ENCODE measurements at regions not wholly inside any gene's neighbourhood (a gene's known extent, or its start where the extent isn't known, plus 50 kb on each side); places are given as distances from the start of the nearest gene placed in this dataset.
"Not testable (repeated sequence)": the region's sequence is repeated elsewhere in the genome, so short reads cannot be mapped to it uniquely, and the experiment has no call there.

DNA sequence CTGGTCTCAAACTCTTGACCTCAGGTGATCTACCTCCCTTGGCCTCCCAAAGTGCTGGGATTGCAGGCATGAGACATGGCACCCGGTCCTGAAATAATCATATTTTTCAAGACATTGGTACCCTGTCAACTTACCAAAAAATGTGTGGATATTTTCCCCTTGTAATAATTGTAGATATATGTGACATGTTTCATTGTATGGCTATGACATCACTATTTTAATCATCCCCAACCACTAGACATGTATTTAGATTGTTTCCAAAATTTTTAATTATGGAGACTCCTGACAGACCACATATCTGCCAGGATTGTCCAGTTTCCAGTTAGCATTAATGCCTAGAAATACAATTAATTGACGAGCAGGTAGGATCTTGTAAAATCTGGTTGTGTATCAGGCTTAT is 96.7 kb upstream of the NEGR1 start:
- no peaks in the 10 kb centered on the region for H3K36me3 Mint-ChIP-seq (ENCODE audit: unreplicated experiment)
- H3K4me1 Mint-ChIP-seq (ENCODE audit: low read depth, unreplicated experiment) = no peaks in the 10 kb centered on the region
- no peaks in the 10 kb centered on the region for H3K27me3 Mint-ChIP-seq (ENCODE audit: unreplicated experiment)
- H3K27ac Mint-ChIP-seq (ENCODE audit: unreplicated experiment) = no peak overlapping the region
- no peak for DNase-seq
- peaks cover 1% of the 10 kb centered on the region for H3K9me3 Mint-ChIP-seq (ENCODE audit: unreplicated experiment)
- TF ChIP-seq, protein P1, sequence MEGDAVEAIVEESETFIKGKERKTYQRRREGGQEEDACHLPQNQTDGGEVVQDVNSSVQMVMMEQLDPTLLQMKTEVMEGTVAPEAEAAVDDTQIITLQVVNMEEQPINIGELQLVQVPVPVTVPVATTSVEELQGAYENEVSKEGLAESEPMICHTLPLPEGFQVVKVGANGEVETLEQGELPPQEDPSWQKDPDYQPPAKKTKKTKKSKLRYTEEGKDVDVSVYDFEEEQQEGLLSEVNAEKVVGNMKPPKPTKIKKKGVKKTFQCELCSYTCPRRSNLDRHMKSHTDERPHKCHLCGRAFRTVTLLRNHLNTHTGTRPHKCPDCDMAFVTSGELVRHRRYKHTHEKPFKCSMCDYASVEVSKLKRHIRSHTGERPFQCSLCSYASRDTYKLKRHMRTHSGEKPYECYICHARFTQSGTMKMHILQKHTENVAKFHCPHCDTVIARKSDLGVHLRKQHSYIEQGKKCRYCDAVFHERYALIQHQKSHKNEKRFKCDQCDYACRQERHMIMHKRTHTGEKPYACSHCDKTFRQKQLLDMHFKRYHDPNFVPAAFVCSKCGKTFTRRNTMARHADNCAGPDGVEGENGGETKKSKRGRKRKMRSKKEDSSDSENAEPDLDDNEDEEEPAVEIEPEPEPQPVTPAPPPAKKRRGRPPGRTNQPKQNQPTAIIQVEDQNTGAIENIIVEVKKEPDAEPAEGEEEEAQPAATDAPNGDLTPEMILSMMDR (IDR thresholded peaks at IDR 0.05; ENCODE audit: partially characterized antibody, unreplicated experiment) = no peak
- no peak overlapping the region for H3K4me3 Mint-ChIP-seq (ENCODE audit: unreplicated experiment)

DNA sequence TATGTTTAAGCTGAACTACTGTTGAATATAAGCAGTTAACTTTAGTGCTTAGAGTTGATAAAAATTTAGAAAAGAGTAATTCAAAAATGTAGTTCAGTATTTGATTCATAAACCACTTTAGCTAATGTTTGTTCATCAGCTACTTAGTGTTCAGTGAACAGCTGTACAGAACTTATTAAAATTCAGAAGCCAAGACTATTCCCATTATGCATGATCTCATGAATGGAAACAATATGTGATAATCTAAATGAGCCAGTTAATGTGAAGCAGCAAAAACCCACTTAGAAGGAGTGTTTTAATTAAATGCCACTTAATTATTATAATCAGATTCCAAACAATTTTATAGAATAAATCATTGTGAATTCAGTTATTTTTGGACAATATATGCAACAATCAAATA is 92.9 kb upstream of the NEGR1 start:
- no peak overlapping the region for H3K4me3 Mint-ChIP-seq (ENCODE audit: unreplicated experiment)
- H3K9me3 Mint-ChIP-seq (ENCODE audit: unreplicated experiment) = peaks cover 2% of the 10 kb centered on the region
- DNase-seq = no peak
- no peaks in the 10 kb centered on the region for H3K4me1 Mint-ChIP-seq (ENCODE audit: low read depth, unreplicated experiment)
- H3K27me3 Mint-ChIP-seq (ENCODE audit: unreplicated experiment) = peaks cover 2% of the 10 kb centered on the region
- TF ChIP-seq, protein P1 (IDR thresholded peaks at IDR 0.05; ENCODE audit: partially characterized antibody, unreplicated experiment) = no peak
- no peak overlapping the region for H3K27ac Mint-ChIP-seq (ENCODE audit: unreplicated experiment)
- no peaks in the 10 kb centered on the region for H3K36me3 Mint-ChIP-seq (ENCODE audit: unreplicated experiment)

DNA sequence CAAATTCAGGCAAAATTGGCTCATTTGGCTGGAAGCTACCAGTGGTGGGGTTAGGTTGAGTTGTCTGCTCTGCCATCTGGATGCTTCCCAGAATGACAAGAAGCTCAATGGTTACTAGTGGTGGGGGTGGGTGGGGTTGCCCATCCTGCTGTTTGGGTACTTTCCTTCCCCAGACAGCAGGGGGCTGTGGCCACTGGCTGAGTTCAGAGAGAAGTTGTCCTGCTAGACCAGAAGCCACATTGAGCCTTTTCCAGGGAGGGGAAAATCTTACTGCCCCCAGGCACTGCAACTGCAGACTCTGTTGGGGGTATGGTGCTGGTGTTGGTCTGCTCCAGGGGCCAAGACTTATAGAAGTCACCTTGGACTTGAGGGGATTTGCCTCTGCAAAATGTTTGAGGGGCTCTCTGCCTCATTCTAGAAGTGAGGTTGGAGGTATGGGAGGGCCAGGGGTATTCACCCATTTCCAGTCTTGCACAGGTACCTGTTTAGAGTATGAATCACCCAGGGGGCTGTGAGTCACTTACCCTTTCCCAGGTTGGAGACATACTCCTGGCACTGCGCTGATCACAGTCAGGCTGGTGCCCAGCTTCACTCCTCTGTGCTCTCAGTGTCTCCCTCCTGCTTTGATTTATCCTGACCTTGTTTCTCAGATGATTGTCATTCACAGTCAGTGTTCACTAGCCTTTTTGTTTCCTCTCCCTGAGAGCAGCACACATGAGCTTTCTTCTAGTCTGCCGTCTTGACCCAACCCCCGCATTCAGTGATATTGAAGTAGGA is 89.1 kb upstream of the NEGR1 start:
- TF ChIP-seq, protein P1 (IDR thresholded peaks at IDR 0.05; ENCODE audit: partially characterized antibody, unreplicated experiment) = no peak
- Mint-ChIP-seq H3K9me3 (ENCODE audit: unreplicated experiment) (peaks cover 2% of the 10 kb centered on the region), H3K36me3 (ENCODE audit: unreplicated experiment) (no peaks in the 10 kb centered on the region), H3K4me1 (ENCODE audit: low read depth, unreplicated experiment) (no peaks in the 10 kb centered on the region), H3K4me3 (ENCODE audit: unreplicated experiment) (no peak overlapping the region), H3K27ac (ENCODE audit: unreplicated experiment) (no peak overlapping the region), H3K27me3 (ENCODE audit: unreplicated experiment) (peaks cover 2% of the 10 kb centered on the region)
- DNase-seq = no peak

DNA sequence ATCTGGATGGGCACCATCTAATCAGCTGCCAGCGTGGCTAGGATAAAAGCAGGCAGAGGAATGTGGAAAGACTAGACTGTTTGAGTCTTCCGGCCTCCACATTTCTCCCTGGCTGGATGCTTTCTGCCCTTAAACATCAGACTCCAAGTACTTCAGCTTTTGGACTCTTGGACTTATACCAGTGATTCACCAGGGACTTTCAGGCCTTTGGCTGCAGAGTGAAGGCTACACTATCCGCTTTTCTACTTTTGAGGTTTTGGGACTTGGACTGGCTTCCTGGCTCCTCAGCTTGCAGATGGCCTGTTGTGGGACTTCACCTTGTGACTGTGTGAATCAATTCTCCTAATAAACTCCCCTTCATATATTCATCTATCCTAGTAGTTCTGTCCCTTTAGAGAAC is 88.5 kb upstream of the NEGR1 start:
- not testable (repeated sequence) for H3K27me3 Mint-ChIP-seq (ENCODE audit: unreplicated experiment); H3K36me3 Mint-ChIP-seq (ENCODE audit: unreplicated experiment); H3K9me3 Mint-ChIP-seq (ENCODE audit: unreplicated experiment); H3K4me1 Mint-ChIP-seq (ENCODE audit: low read depth, unreplicated experiment); DNase-seq; H3K4me3 Mint-ChIP-seq (ENCODE audit: unreplicated experiment); H3K27ac Mint-ChIP-seq (ENCODE audit: unreplicated experiment)

DNA sequence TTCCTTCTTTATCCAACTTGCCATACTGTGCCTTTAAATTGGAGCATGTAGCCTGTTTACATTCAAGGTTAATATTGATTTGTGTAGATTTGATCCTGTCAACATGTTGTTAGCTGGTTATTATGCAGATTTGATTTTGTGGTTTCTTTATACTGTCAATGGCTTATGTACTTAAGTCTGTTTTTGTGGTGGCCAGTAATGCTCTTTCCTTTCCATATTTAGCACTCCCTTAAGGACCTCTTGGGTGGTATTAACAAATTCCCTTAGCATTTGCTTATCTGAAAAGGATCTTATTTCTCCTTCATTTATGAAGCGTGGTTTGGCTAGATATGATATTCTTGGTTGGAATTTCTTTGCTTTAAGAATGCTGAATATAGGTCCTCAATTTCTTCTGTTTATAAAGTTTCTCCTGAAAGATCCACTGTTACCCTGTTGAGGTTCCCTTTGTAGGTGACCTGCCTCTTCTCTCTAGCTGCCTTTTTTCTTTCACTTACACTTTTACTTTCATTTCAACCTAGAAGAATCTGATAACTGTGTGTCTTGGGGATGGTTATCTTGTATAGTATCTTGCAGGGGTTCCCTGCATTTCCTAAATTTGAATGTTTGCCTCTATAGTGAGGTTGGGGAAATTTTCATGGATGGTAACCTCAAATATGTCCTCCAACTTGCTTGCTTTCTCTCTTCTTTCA is 86.9 kb upstream of the NEGR1 start:
- Mint-ChIP-seq H3K36me3 (ENCODE audit: unreplicated experiment) (no peaks in the 10 kb centered on the region), H3K27ac (ENCODE audit: unreplicated experiment) (no peak overlapping the region), H3K27me3 (ENCODE audit: unreplicated experiment) (peaks cover 2% of the 10 kb centered on the region), H3K4me1 (ENCODE audit: low read depth, unreplicated experiment) (no peaks in the 10 kb centered on the region), H3K4me3 (ENCODE audit: unreplicated experiment) (no peak overlapping the region), H3K9me3 (ENCODE audit: unreplicated experiment) (peaks cover 2% of the 10 kb centered on the region)
- TF ChIP-seq, protein P1 (IDR thresholded peaks at IDR 0.05; ENCODE audit: partially characterized antibody, unreplicated experiment) = no peak
- DNase-seq = no peak

All from glutamatergic neuron (in vitro differentiated cells).